ENCODE measurements at regions not wholly inside any gene's neighbourhood (a gene's known extent, or its start where the extent isn't known, plus 50 kb on each side); places are given as distances from the start of the nearest gene placed in this dataset.

GRCh38 chr3:24605511-24606028, 110.9 kb upstream of the THRB start:
- no peak for TF ChIP-seq CTCF (conservative IDR thresholded peaks at IDR 0.05; ENCODE audit: low read length)
- no peak for TF ChIP-seq EZH2phosphoT487 (IDR thresholded peaks at IDR 0.05; ENCODE audit: borderline replicate concordance, low read depth, low read length)

All from OCI-LY7 (cell line).